ENCODE measurements at regions not wholly inside any gene's neighbourhood (a gene's known extent, or its start where the extent isn't known, plus 50 kb on each side); places are given as distances from the start of the nearest gene placed in this dataset.

GRCh38 chr4:60744767-60745166 lies 455.4 kb upstream of the ADGRL3 start:
- DNase-seq (ENCODE audit: insufficient read length, low spot score) (no peak), FAIRE-seq (no peak)
- TF ChIP-seq CTCF (IDR thresholded peaks at IDR 0.05; ENCODE audit: insufficient read depth, missing control alignments): no peak

GRCh38 chr4:60745800-60746571 lies 454.1 kb upstream of the ADGRL3 start:
- DNase-seq (ENCODE audit: insufficient read length, low spot score): no peak
- no peak for TF ChIP-seq CTCF (IDR thresholded peaks at IDR 0.05; ENCODE audit: insufficient read depth, missing control alignments)
- no peak for FAIRE-seq

GRCh38 chr4:60750962-60751361 lies 449.2 kb upstream of the ADGRL3 start:
- TF ChIP-seq CTCF (IDR thresholded peaks at IDR 0.05; ENCODE audit: insufficient read depth, missing control alignments): no peak
- no peak for DNase-seq (ENCODE audit: insufficient read length, low spot score)
- no peak for FAIRE-seq

- no peak for TF ChIP-seq CTCF (IDR thresholded peaks at IDR 0.05; ENCODE audit: insufficient read depth, missing control alignments)
- FAIRE-seq (no peak), DNase-seq (ENCODE audit: insufficient read length, low spot score) (no peak)
These were observed 442.0 kb upstream of the ADGRL3 start for GRCh38 chr4:60757986-60758680.

GRCh38 chr4:60759518-60760245 lies 440.4 kb upstream of the ADGRL3 start:
- FAIRE-seq (no peak), DNase-seq (ENCODE audit: insufficient read length, low spot score) (no peak)
- no peak for TF ChIP-seq CTCF (IDR thresholded peaks at IDR 0.05; ENCODE audit: insufficient read depth, missing control alignments)

GRCh38 chr4:60780874-60781273 lies 419.3 kb upstream of the ADGRL3 start:
- DNase-seq (ENCODE audit: insufficient read length, low spot score) (no peak), FAIRE-seq (no peak)
- no peak for TF ChIP-seq CTCF (IDR thresholded peaks at IDR 0.05; ENCODE audit: insufficient read depth, missing control alignments)
